H9 (cell line): ENCODE measurements at regions not wholly inside any gene's neighbourhood (a gene's known extent, or its start where the extent isn't known, plus 50 kb on each side); places are given as distances from the start of the nearest gene placed in this dataset.

Experiments used
- DNase-seq: peaks from one replicate; pipeline ENCODE4 v3.0.0-alpha.2; 2017
- H2AFZ ChIP-seq: one replicate; pipeline ENCODE4 v1.6.1; 2013; ENCODE audit warnings: mild to moderate bottlenecking, low read length, control low read depth, moderate library complexity
- H2AK5ac ChIP-seq: 2 replicates; pipeline ENCODE4 v1.6.1; 2013; ENCODE audit warnings: low read length, control low read depth, mixed read lengths; ENCODE audit not compliant: insufficient read length
- H2BK120ac ChIP-seq: one replicate; pipeline ENCODE4 v1.6.1; 2013; ENCODE audit warnings: low read depth, mild to moderate bottlenecking, low read length, control low read depth, inconsistent platforms; ENCODE audit not compliant: poor library complexity, severe bottlenecking
- H2BK12ac ChIP-seq: 2 replicates; pipeline ENCODE4 v1.6.1; 2013; ENCODE audit warnings: low read length, control low read depth, mixed read lengths, low read depth; ENCODE audit not compliant: insufficient read length
- H2BK15ac ChIP-seq: 2 replicates; pipeline ENCODE4 v1.6.1; 2013; ENCODE audit warnings: low read depth, low read length, control low read depth
- H2BK20ac ChIP-seq: one replicate; pipeline ENCODE4 v1.6.1; 2013; ENCODE audit warnings: low read depth, mild to moderate bottlenecking, low read length, control low read depth, inconsistent platforms; ENCODE audit not compliant: poor library complexity, severe bottlenecking
- H2BK5ac ChIP-seq: 2 replicates; pipeline ENCODE4 v1.6.1; 2013; ENCODE audit warnings: low read length, control low read depth, mixed read lengths; ENCODE audit not compliant: insufficient read length
- H3K14ac ChIP-seq: 2 replicates; pipeline ENCODE4 v1.6.1; 2013; ENCODE audit warnings: low read length, control low read depth; ENCODE audit not compliant: insufficient read depth
- H3K18ac ChIP-seq: 2 replicates; pipeline ENCODE4 v1.6.1; 2013; ENCODE audit warnings: low read depth, mild to moderate bottlenecking, mixed read lengths, low read length, control low read depth; ENCODE audit not compliant: insufficient read length
- H3K23ac ChIP-seq: 2 replicates; pipeline ENCODE4 v1.6.1; 2013; ENCODE audit warnings: low read length, control low read depth, mixed read lengths, low read depth; ENCODE audit not compliant: insufficient read length
- H3K23me2 ChIP-seq: 2 replicates; pipeline ENCODE4 v1.6.1; 2013; ENCODE audit warnings: low read depth, mild to moderate bottlenecking, mixed read lengths, low read length, control low read depth; ENCODE audit not compliant: insufficient read length, poor library complexity, severe bottlenecking
- H3K27ac ChIP-seq: 2 replicates; pipeline ENCODE4 v1.5.1; 2013; ENCODE audit warnings: low read length, control low read depth, mixed read lengths, low read depth; ENCODE audit not compliant: insufficient read length
- H3K27me3 ChIP-seq: 2 replicates; pipeline ENCODE4 v1.6.1; 2013; ENCODE audit warnings: low read length, control low read depth, inconsistent platforms; ENCODE audit not compliant: insufficient read depth
- H3K4ac ChIP-seq: 2 replicates; pipeline ENCODE4 v1.6.1; 2013; ENCODE audit warnings: low read depth, mild to moderate bottlenecking, control low read depth, inconsistent platforms, low read length, moderate library complexity
- H3K4me1 ChIP-seq: 2 replicates; pipeline ENCODE4 v1.6.1; 2013; ENCODE audit warnings: low read length, control low read depth, inconsistent platforms; ENCODE audit not compliant: insufficient read depth
- H3K4me2 ChIP-seq: 2 replicates; pipeline ENCODE4 v1.6.1; 2013; ENCODE audit warnings: low read length, control low read depth, mixed read lengths; ENCODE audit not compliant: insufficient read length, insufficient read depth
- H3K56ac ChIP-seq: 2 replicates; pipeline ENCODE4 v1.6.1; 2013; ENCODE audit warnings: low read depth, mild to moderate bottlenecking, mixed read lengths, low read length, control low read depth; ENCODE audit not compliant: insufficient read length
- H3K79me1 ChIP-seq: 2 replicates; pipeline ENCODE4 v1.6.1; 2013; ENCODE audit warnings: low read depth, mild to moderate bottlenecking, moderate library complexity, low read length, control low read depth, inconsistent platforms; ENCODE audit not compliant: insufficient read depth, poor library complexity, severe bottlenecking
- H3K79me2 ChIP-seq: 2 replicates; pipeline ENCODE4 v1.6.1; 2013; ENCODE audit warnings: low read length, control low read depth, inconsistent platforms; ENCODE audit not compliant: insufficient read depth
- H3K9ac ChIP-seq: 2 replicates; pipeline ENCODE4 v1.6.1; 2013; ENCODE audit warnings: low read length, control low read depth, mixed read lengths; ENCODE audit not compliant: insufficient read length; ENCODE audit errors: extremely low read depth
- H3K9me3 ChIP-seq: one replicate; pipeline ENCODE4 v1.6.1; 2013; ENCODE audit warnings: low read depth, low read length, inconsistent platforms; ENCODE audit not compliant: control insufficient read depth
- H3T11ph ChIP-seq: one replicate; pipeline ENCODE4 v1.6.1; 2013; ENCODE audit warnings: mild to moderate bottlenecking, low read length, control low read depth, inconsistent platforms
- H4K20me1 ChIP-seq: one replicate; pipeline ENCODE4 v1.6.1; 2013; ENCODE audit not compliant: control insufficient read depth, insufficient read length, insufficient read depth
- H4K5ac ChIP-seq: 2 replicates; pipeline ENCODE4 v1.6.1; 2013; ENCODE audit warnings: low read depth, mild to moderate bottlenecking, mixed read lengths, low read length, control low read depth; ENCODE audit not compliant: insufficient read length
- H4K8ac ChIP-seq: replicated peaks from 2 replicates; pipeline ENCODE4 v1.6.1; 2013; ENCODE audit warnings: low read length, control low read depth, mixed read lengths, low read depth; ENCODE audit not compliant: insufficient read length
- H4K91ac ChIP-seq: 2 replicates; pipeline ENCODE4 v1.6.1; 2013; ENCODE audit warnings: low read depth, mild to moderate bottlenecking, moderate library complexity, mixed read lengths, low read length, control low read depth; ENCODE audit not compliant: insufficient read length
- H3K27ac Mint-ChIP-seq, 3 experiments: 2 replicates in 2 of 3; 3 replicates in 1 of 3; pipeline ENCODE4 v1.8.0; 2020 to 2021; ENCODE audit warnings: mixed read lengths in 3 of 3, mild to moderate bottlenecking in 1 of 3, moderate library complexity in 1 of 3
- H3K27me3 Mint-ChIP-seq: 2 replicates; pipeline ENCODE4 v1.8.0; 2021; ENCODE audit warnings: low read depth, mild to moderate bottlenecking, moderate library complexity, mixed read lengths
- H3K36me3 Mint-ChIP-seq, 3 experiments: 2 replicates in 2 of 3; 3 replicates in 1 of 3; pipeline ENCODE4 v1.8.0; 2020 to 2021; ENCODE audit warnings: low read depth in 3 of 3, mixed read lengths in 3 of 3; ENCODE audit not compliant: insufficient read depth in 1 of 3
- H3K4me1 Mint-ChIP-seq, 2 experiments: 2 replicates each; pipeline ENCODE4 v1.8.0; 2020; ENCODE audit warnings: mixed read lengths in 2 of 2
- H3K4me3 Mint-ChIP-seq, 2 experiments: 2 replicates in 1 of 2; 3 replicates in 1 of 2; pipeline ENCODE4 v1.8.0; 2020 to 2021; ENCODE audit warnings: mild to moderate bottlenecking in 2 of 2, mixed read lengths in 2 of 2, moderate library complexity in 1 of 2
- H3K9me3 Mint-ChIP-seq, 2 experiments: 2 replicates in 1 of 2; 3 replicates in 1 of 2; pipeline ENCODE4 v1.8.0; 2020; ENCODE audit warnings: mild to moderate bottlenecking in 2 of 2, mixed read lengths in 2 of 2, moderate library complexity in 1 of 2
- CTCF ChIP-seq: fragments of 200-600 bp; sonication (generic); conservative IDR thresholded peaks from 3 replicates; pipeline ENCODE4 v1.8.0; 2021; ENCODE audit warnings: antibody characterized with exemption, mild to moderate bottlenecking
- WGBS: extraction: QIAGEN DNeasy Blood & Tissue Kit; methylation state at CpG from one replicate; pipeline ENCODE4 v1.1.7; 2013; ENCODE audit warnings: missing lambda C conversion rate, low lambda C conversion rate, mixed read lengths; ENCODE audit not compliant: insufficient read length; ENCODE audit errors: extremely low coverage; 5-methylcytosine and 5-hydroxymethylcytosine counted together

DNA sequence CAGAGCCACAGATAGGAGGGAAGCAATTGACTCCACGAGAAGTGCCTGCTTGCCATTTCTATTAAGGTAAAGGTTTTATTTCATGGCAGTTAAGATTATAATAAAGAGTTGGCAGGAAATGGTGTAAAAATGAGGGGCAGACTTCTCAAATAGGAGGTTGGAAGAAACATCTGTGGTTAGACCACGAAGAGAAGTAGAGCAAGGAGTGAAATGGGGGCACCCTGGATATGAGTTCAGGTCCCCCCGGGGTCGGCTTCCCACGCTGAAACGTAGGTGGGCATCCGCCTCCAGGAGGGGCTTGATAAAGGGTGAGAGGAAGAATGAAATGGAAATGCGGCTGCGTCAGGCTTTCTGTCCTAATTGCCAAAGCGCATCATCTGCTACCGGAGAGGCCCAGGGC, 209.1 kb downstream of the MAF start:
- Histone ChIP-seq H3K23me2 (no peaks in the 10 kb centered on the region), H4K91ac (no peak overlapping the region), H2BK20ac (no peak overlapping the region), H2AK5ac (no peak overlapping the region), H3K23ac (no peak overlapping the region), H3K9me3 (no peaks in the 10 kb centered on the region), H4K8ac (no peak overlapping the region), H3K27me3 (no peaks in the 10 kb centered on the region), H3K27ac (no peak overlapping the region), H2AFZ (no peak overlapping the region), H4K5ac (no peak overlapping the region), H2BK120ac (no peak overlapping the region), H3K4me2 (no peak overlapping the region), H3K56ac (no peak overlapping the region), H3K79me1 (no peaks in the 10 kb centered on the region), H2BK12ac (no peak overlapping the region), H2BK5ac (no peak overlapping the region), H2BK15ac (no peak overlapping the region), H3K4ac (no peak overlapping the region), H3T11ph (no peak overlapping the region), H3K4me1 (no peaks in the 10 kb centered on the region), H3K79me2 (no peaks in the 10 kb centered on the region), H3K9ac (no peak overlapping the region), H4K20me1 (no peaks in the 10 kb centered on the region), H3K18ac (no peak overlapping the region), H3K14ac (no peak overlapping the region)
- H3K27ac Mint-ChIP-seq, result no peak overlapping the region; a peak in 1 of 7 replicates
- TF ChIP-seq CTCF, result no peak
- peaks cover 15 to 16% of the 10 kb centered on the region in 2 experiments for H3K4me1 Mint-ChIP-seq
- no CpG with 5 or more reads among the region's 11 CpGs for WGBS
- H3K36me3 Mint-ChIP-seq, result peaks cover 0 to 1% (median under 1%) of the 10 kb centered on the region in 3 experiments; a peak in 5 of 7 replicates
- H3K27me3 Mint-ChIP-seq, result peaks cover 5% of the 10 kb centered on the region
- no peak overlapping the region for H3K4me3 Mint-ChIP-seq
- no peak for DNase-seq
- peaks cover under 1% of the 10 kb centered on the region in 2 experiments; a peak in 3 of 5 replicates for H3K9me3 Mint-ChIP-seq
